Astrocyte (in vitro differentiated cells and primary cell): ENCODE measurements at regions not wholly inside any gene's neighbourhood (a gene's known extent, or its start where the extent isn't known, plus 50 kb on each side); places are given as distances from the start of the nearest gene placed in this dataset.

Source experiments
- DNase-seq: peaks from one replicate; pipeline ENCODE4 v3.0.0-alpha.2; 2010; ENCODE audit warnings: low read depth
- FAIRE-seq: peaks from 2 replicates; lab custom pipeline; 2011; peaks lifted over from hg19 to GRCh38; lab: Jason Lieb, UNC
- H2AFZ ChIP-seq: 2 replicates; pipeline ENCODE4 v1.6.0; 2012; ENCODE audit warnings: low read depth, low read length, inconsistent platforms
- H3K27ac ChIP-seq: 2 replicates; pipeline ENCODE4 v1.5.1; 2011; ENCODE audit warnings: low read depth, low read length, inconsistent platforms
- H3K27me3 ChIP-seq: 2 replicates; pipeline ENCODE4 v1.6.0; 2011; ENCODE audit warnings: low read length, inconsistent platforms; ENCODE audit not compliant: insufficient read depth
- H3K36me3 ChIP-seq: 2 replicates; pipeline ENCODE4 v1.5.1; 2011; ENCODE audit warnings: low read length, inconsistent platforms; ENCODE audit not compliant: insufficient read depth
- H3K4me1 ChIP-seq: 2 replicates; pipeline ENCODE4 v1.5.1; 2011; ENCODE audit warnings: low read length, inconsistent platforms; ENCODE audit not compliant: insufficient read depth
- H3K4me2 ChIP-seq: 2 replicates; pipeline ENCODE4 v1.6.0; 2012; ENCODE audit warnings: low read length, inconsistent platforms
- H3K4me3 ChIP-seq: 2 replicates; pipeline ENCODE4 v1.5.1; 2011; ENCODE audit warnings: low read depth, mild to moderate bottlenecking, low read length, inconsistent platforms; ENCODE audit not compliant: insufficient read depth
- H3K79me2 ChIP-seq: 2 replicates; pipeline ENCODE4 v1.6.0; 2012; ENCODE audit warnings: mild to moderate bottlenecking, low read length, inconsistent platforms; ENCODE audit not compliant: insufficient read depth
- H3K9ac ChIP-seq: 2 replicates; pipeline ENCODE4 v1.6.0; 2012; ENCODE audit warnings: mild to moderate bottlenecking, low read length, inconsistent platforms
- H3K9me3 ChIP-seq: 2 replicates; pipeline ENCODE4 v1.5.1; 2012; ENCODE audit warnings: low read depth, mild to moderate bottlenecking, low read length, inconsistent platforms; ENCODE audit not compliant: insufficient read depth
- H4K20me1 ChIP-seq: 2 replicates; pipeline ENCODE4 v1.6.0; 2012; ENCODE audit warnings: low read length, inconsistent platforms; ENCODE audit not compliant: insufficient read depth
- H3K27ac Mint-ChIP-seq: one replicate; pipeline ENCODE4 v1.8.0; 2021; ENCODE audit warnings: mild to moderate bottlenecking, mixed read lengths; ENCODE audit not compliant: unreplicated experiment
- H3K27me3 Mint-ChIP-seq: one replicate; pipeline ENCODE4 v1.8.0; 2021; ENCODE audit warnings: low read depth, mixed read lengths; ENCODE audit not compliant: unreplicated experiment
- H3K36me3 Mint-ChIP-seq: one replicate; pipeline ENCODE4 v1.8.0; 2021; ENCODE audit warnings: low read depth, mixed read lengths; ENCODE audit not compliant: unreplicated experiment
- H3K4me1 Mint-ChIP-seq: one replicate; pipeline ENCODE4 v1.8.0; 2021; ENCODE audit warnings: low read depth, mixed read lengths; ENCODE audit not compliant: unreplicated experiment
- H3K4me3 Mint-ChIP-seq: one replicate; pipeline ENCODE4 v1.8.0; 2021; ENCODE audit warnings: mild to moderate bottlenecking, moderate library complexity, mixed read lengths; ENCODE audit not compliant: unreplicated experiment
- H3K9me3 Mint-ChIP-seq: one replicate; pipeline ENCODE4 v1.8.0; 2021; ENCODE audit warnings: mild to moderate bottlenecking, mixed read lengths; ENCODE audit not compliant: unreplicated experiment
- EZH2 ChIP-seq: IDR thresholded peaks from 2 replicates; pipeline ENCODE4 v1.6.1; 2012; ENCODE audit warnings: mild to moderate bottlenecking, low read length, inconsistent platforms; ENCODE audit not compliant: insufficient read depth
- TF ChIP-seq, protein P1 (sequence below): IDR thresholded peaks from 2 replicates; pipeline ENCODE4 v1.5.1; 2011; ENCODE audit warnings: low read depth, mild to moderate bottlenecking, inconsistent platforms, low read length, moderate library complexity; ENCODE audit not compliant: insufficient read depth

DNA sequence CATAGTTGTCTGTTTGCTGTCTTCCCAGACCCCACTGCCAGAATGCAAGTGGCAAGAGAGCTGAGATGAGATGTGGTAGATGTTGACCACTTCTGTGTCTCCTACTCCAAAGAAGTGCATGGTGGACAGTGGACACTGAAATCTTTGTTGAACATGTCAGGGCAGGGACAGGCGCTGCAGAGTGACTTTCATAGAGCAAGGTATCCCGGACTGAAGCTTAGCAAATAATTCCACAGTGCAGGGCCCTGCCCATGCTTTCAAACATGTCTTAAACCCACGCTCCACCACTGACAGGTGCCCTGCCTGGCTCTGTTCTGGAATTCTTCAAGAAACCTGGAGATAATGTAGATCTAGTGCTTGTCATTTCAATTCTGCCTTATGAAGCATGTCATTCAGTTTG, 470.5 kb upstream of the ID2 start:
- Mint-ChIP-seq H3K4me1 (no peaks in the 10 kb centered on the region), H3K9me3 (peaks cover 7% of the 10 kb centered on the region), H3K27me3 (no peaks in the 10 kb centered on the region), H3K36me3 (no peaks in the 10 kb centered on the region), H3K4me3 (no peak overlapping the region), H3K27ac (no peak overlapping the region)
- Histone ChIP-seq H3K36me3 (no peaks in the 10 kb centered on the region), H3K4me2 (no peak overlapping the region), H3K27ac (no peak overlapping the region), H4K20me1 (no peaks in the 10 kb centered on the region), H2AFZ (no peak overlapping the region), H3K27me3 (no peaks in the 10 kb centered on the region), H3K9ac (no peak overlapping the region), H3K4me3 (no peak overlapping the region), H3K4me1 (no peaks in the 10 kb centered on the region), H3K79me2 (no peaks in the 10 kb centered on the region), H3K9me3 (no peaks in the 10 kb centered on the region)
- TF ChIP-seq, protein P1, sequence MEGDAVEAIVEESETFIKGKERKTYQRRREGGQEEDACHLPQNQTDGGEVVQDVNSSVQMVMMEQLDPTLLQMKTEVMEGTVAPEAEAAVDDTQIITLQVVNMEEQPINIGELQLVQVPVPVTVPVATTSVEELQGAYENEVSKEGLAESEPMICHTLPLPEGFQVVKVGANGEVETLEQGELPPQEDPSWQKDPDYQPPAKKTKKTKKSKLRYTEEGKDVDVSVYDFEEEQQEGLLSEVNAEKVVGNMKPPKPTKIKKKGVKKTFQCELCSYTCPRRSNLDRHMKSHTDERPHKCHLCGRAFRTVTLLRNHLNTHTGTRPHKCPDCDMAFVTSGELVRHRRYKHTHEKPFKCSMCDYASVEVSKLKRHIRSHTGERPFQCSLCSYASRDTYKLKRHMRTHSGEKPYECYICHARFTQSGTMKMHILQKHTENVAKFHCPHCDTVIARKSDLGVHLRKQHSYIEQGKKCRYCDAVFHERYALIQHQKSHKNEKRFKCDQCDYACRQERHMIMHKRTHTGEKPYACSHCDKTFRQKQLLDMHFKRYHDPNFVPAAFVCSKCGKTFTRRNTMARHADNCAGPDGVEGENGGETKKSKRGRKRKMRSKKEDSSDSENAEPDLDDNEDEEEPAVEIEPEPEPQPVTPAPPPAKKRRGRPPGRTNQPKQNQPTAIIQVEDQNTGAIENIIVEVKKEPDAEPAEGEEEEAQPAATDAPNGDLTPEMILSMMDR = no peak
- no peak for TF ChIP-seq EZH2
- DNase-seq = no peak
- no peak for FAIRE-seq

DNA sequence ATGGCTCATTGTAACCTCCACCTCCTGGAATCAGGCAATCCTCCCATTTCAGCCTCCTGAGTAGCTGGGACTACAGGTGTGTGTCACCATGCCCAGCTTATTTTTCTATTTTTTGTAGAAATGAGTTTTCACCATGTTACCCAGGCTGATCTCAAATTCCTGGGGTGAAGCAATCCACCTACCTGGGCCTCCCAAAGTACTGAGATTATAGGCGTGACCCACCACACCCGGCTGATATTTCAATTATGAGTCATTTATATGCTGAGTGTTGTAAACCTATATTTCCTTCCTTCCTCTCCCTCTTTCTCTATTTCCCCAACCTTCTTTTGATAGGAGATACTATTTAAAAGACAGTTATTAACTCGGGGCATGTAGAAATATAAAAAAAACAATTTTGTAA, 469.6 kb upstream of the ID2 start:
- Mint-ChIP-seq H3K4me3 (no peak overlapping the region), H3K36me3 (no peaks in the 10 kb centered on the region), H3K27ac (no peak overlapping the region)

DNA sequence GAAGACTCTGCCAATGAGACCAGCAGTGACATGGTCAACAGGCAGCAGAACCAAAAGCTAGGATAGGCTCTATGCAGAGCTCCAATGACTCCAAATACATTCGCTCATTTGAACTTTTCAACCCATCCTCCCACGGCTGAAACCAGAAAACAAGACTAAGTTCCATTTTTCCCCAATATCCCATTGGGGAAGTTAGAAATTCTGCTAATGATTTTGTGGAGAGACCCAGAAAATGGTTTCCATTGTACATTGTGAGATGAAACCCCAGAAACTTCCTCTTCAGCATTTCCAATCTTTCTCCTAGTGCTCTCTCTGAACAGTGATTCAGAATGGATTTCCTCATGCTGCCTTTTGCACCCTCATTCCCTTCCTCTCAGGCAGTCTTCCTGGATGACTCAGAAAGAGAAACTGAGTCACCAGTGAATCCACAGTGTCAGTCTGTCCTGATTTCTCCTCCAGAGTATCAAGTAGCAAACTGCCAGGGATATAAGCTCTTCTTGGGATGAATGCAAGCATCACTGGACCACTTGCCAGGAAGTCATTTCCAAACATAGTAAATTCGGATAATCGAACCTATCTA, 467.7 kb upstream of the ID2 start:
- Mint-ChIP-seq H3K4me1 (no peaks in the 10 kb centered on the region), H3K36me3 (no peaks in the 10 kb centered on the region), H3K4me3 (no peak overlapping the region), H3K27ac (no peak overlapping the region), H3K27me3 (peaks cover 3% of the 10 kb centered on the region), H3K9me3 (peaks cover 2% of the 10 kb centered on the region)
- Histone ChIP-seq H3K9ac (no peak overlapping the region), H3K27me3 (no peaks in the 10 kb centered on the region), H3K27ac (no peak overlapping the region), H3K4me2 (no peak overlapping the region), H3K4me3 (no peak overlapping the region), H3K79me2 (no peaks in the 10 kb centered on the region), H4K20me1 (no peaks in the 10 kb centered on the region), H3K9me3 (no peaks in the 10 kb centered on the region), H2AFZ (no peak overlapping the region), H3K4me1 (no peaks in the 10 kb centered on the region), H3K36me3 (no peaks in the 10 kb centered on the region)
- DNase-seq = no peak
- TF ChIP-seq, protein P1 = no peak
- TF ChIP-seq EZH2 = no peak
- FAIRE-seq = no peak

More for the DNA sequence above, 469.6 kb upstream of the ID2 start:
- no peaks in the 10 kb centered on the region for H3K27me3 ChIP-seq
- FAIRE-seq (no peak), DNase-seq (no peak)
- no peak overlapping the region for H3K4me2 ChIP-seq
- no peaks in the 10 kb centered on the region for H3K4me1 ChIP-seq
- H3K4me3 ChIP-seq = no peak overlapping the region
- peaks cover 7% of the 10 kb centered on the region for H3K9me3 Mint-ChIP-seq
- no peaks in the 10 kb centered on the region for H4K20me1 ChIP-seq
- H3K36me3 ChIP-seq = no peaks in the 10 kb centered on the region
- TF ChIP-seq, protein P1 = no peak
- no peak for TF ChIP-seq EZH2
- H3K27ac ChIP-seq = no peak overlapping the region
- H2AFZ ChIP-seq = no peak overlapping the region
- no peaks in the 10 kb centered on the region for H3K4me1 Mint-ChIP-seq
- no peak overlapping the region for H3K9ac ChIP-seq
- no peaks in the 10 kb centered on the region for H3K27me3 Mint-ChIP-seq
- no peaks in the 10 kb centered on the region for H3K9me3 ChIP-seq
- H3K79me2 ChIP-seq = no peaks in the 10 kb centered on the region
